ENCODE measurements at regions not wholly inside any gene's neighbourhood (a gene's known extent, or its start where the extent isn't known, plus 50 kb on each side); places are given as distances from the start of the nearest gene placed in this dataset.
"Not testable (repeated sequence)": the region's sequence is repeated elsewhere in the genome, so short reads cannot be mapped to it uniquely, and the experiment has no call there.

GRCh38 chrX:40853004-40853815, 117.9 kb upstream of the MED14 start:
- no peak for DNase-seq

GRCh38 chrX:40853816-40854123, 118.4 kb upstream of the MED14 start:
- no peak for DNase-seq

- no peak for DNase-seq
These were observed 118.9 kb upstream of the MED14 start for GRCh38 chrX:40854242-40854641.

GRCh38 chrX:40855411-40855810, 120.1 kb upstream of the MED14 start:
- no peak for DNase-seq

GRCh38 chrX:40855932-40856515, 120.7 kb upstream of the MED14 start:
- DNase-seq, result no peak

GRCh38 chrX:40861952-40862554, 126.7 kb upstream of the MED14 start:
- not testable (repeated sequence) for DNase-seq

- DNase-seq, result not testable (repeated sequence)
These were observed 127.9 kb upstream of the MED14 start for GRCh38 chrX:40863260-40863659.

GRCh38 chrX:40863671-40864070, 128.3 kb upstream of the MED14 start:
- DNase-seq, result peak in 1 of 2 experiments; percentile 8

GRCh38 chrX:40864972-40865371, 129.6 kb upstream of the MED14 start:
- peak; percentile 70 to 92 for DNase-seq

- no peak for DNase-seq
These were observed 131.6 kb upstream of the MED14 start for GRCh38 chrX:40866893-40867292.

GRCh38 chrX:40867352-40867751, 132.0 kb upstream of the MED14 start:
- no peak for DNase-seq

- no peak for DNase-seq
These were observed 133.5 kb upstream of the MED14 start for GRCh38 chrX:40868868-40869267.

GRCh38 chrX:40870982-40871381, 135.6 kb upstream of the MED14 start:
- not testable (repeated sequence) for DNase-seq

- no peak for DNase-seq
These were observed 136.2 kb upstream of the MED14 start for GRCh38 chrX:40871385-40872082.

GRCh38 chrX:40872351-40872750, 137.0 kb upstream of the MED14 start:
- DNase-seq, result no peak

GRCh38 chrX:40875476-40875875, 140.1 kb upstream of the MED14 start:
- DNase-seq, result no peak

- DNase-seq, result peak in 1 of 2 experiments; percentile 52
These were observed 142.5 kb upstream of the MED14 start for GRCh38 chrX:40877887-40878286.

GRCh38 chrX:40878766-40879165, 143.4 kb upstream of the MED14 start:
- DNase-seq, result peak in 1 of 2 experiments; percentile 68

- DNase-seq, result not testable (repeated sequence)
These were observed 143.8 kb upstream of the MED14 start for GRCh38 chrX:40879172-40879571.

GRCh38 chrX:40880712-40881111, 145.4 kb upstream of the MED14 start:
- no peak for DNase-seq

- DNase-seq, result no peak
These were observed 147.8 kb upstream of the MED14 start for GRCh38 chrX:40883021-40883619.

- no peak for DNase-seq
These were observed 150.6 kb upstream of the MED14 start for GRCh38 chrX:40885989-40886388.

- DNase-seq, result no peak
These were observed 152.1 kb upstream of the MED14 start for GRCh38 chrX:40887476-40887875.

Measured in NCI-H524 (cell line).